Tibial nerve (tissue), 4 donors: ENCODE measurements at regions not wholly inside any gene's neighbourhood (a gene's known extent, or its start where the extent isn't known, plus 50 kb on each side); places are given as distances from the start of the nearest gene placed in this dataset.

Experiments
- DNase-seq, 2 donors: peaks; one replicate each; pipeline ENCODE4 v3.0.0-alpha.2; 2019; ENCODE audit warnings: low spot score in 2 of 2
- H3K27ac ChIP-seq, 4 donors: fragments of 200-600 bp; sonication (generic) in 3 of 4; one replicate each; pipeline ENCODE4 v1.5.1; 2017 to 2019; ENCODE audit warnings: mild to moderate bottlenecking in 1 of 4
- H3K27me3 ChIP-seq, 2 donors: fragments of 200-600 bp; sonication (generic) in 1 of 2; one replicate each; pipeline versions ENCODE4 v1.5.1 to v1.6.0; 2017 to 2019
- H3K36me3 ChIP-seq, 3 donors: fragments of 200-600 bp; sonication (generic); one replicate each; pipeline ENCODE4 v1.5.1; 2018 to 2019
- H3K4me1 ChIP-seq, 4 donors: fragments of 200-600 bp; sonication (generic) in 3 of 4; one replicate each; pipeline ENCODE4 v1.5.1; 2017 to 2019
- H3K4me3 ChIP-seq, 4 donors: fragments of 200-600 bp; sonication (generic) in 3 of 4; one replicate each; pipeline ENCODE4 v1.5.1; 2017 to 2019; ENCODE audit warnings: mild to moderate bottlenecking in 1 of 4, moderate library complexity in 1 of 4
- H3K9me3 ChIP-seq, 4 donors: fragments of 200-600 bp; sonication (generic) in 3 of 4; one replicate each; pipeline ENCODE4 v1.5.1; 2017 to 2019
- CTCF ChIP-seq, 5 experiments: fragments of 200-600 bp in 3 of 5; fragments of 450-650 bp in 2 of 5; sonication (generic) in 3 of 5; IDR thresholded peaks; one replicate each; pipeline ENCODE4 v1.5.1; 2016 to 2019; ENCODE audit warnings: antibody characterized with exemption in 5 of 5, mild to moderate bottlenecking in 3 of 5, moderate library complexity in 2 of 5
- EP300 ChIP-seq, 2 donors: sonication (generic); formaldehyde crosslinking; IDR thresholded peaks; one replicate each; pipeline ENCODE4 v1.6.1; 2017; ENCODE audit warnings: antibody characterized with exemption in 2 of 2, mild to moderate bottlenecking in 1 of 2
- POLR2A ChIP-seq, 2 donors: fragments of 450-650 bp; IDR thresholded peaks; one replicate each; pipeline ENCODE4 v1.6.1; 2017; ENCODE audit warnings: antibody characterized with exemption in 2 of 2, mild to moderate bottlenecking in 2 of 2, moderate library complexity in 2 of 2
- WGBS, 2 donors: methylation state at CpG; one replicate each; pipeline ENCODE4 v1.1.5; 2018; 5-methylcytosine and 5-hydroxymethylcytosine counted together

- no peaks in the 10 kb centered on the region for H3K36me3 ChIP-seq
- H3K27ac ChIP-seq = no peak overlapping the region
- H3K27me3 ChIP-seq = no peaks in the 10 kb centered on the region
- 56 to 64% methylated on average over 3 of the region's 3 CpGs for WGBS, 2 donors
- TF ChIP-seq CTCF (IDR thresholded peaks at IDR 0.05) = no peak
- no peak for TF ChIP-seq POLR2A (IDR thresholded peaks at IDR 0.05)
- TF ChIP-seq EP300 (IDR thresholded peaks at IDR 0.05) = no peak
- no peak for DNase-seq
- no peak overlapping the region for H3K4me3 ChIP-seq
- H3K4me1 ChIP-seq = peaks cover 0 to 14% (median 0%) of the 10 kb centered on the region in 4 donors
- no peaks in the 10 kb centered on the region for H3K9me3 ChIP-seq
Observed at GRCh38 chr5:93926831-93927620, 185.6 kb upstream of the POU5F2 start.

DNA sequence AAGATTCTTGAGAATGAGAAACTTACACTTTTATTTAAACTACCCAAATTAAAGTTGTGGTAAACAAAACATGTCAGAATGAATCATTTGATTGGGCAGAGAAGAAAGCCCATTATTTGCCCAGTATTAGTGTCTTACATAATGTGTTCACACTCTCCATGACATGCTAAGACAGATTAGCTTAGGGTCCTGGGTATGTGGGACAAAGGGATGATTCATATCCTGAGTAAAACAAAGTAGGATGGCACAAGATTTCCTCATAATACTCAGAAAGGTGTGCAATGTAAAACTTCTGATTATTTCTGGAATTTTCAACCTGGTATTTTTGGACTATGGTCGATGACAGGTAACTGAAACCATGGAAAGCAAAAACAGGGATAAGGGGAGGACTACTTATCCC lies 183.9 kb upstream of the POU5F2 start:
- Histone ChIP-seq H3K4me1 (peaks cover 0 to 14% (median 0%) of the 10 kb centered on the region in 4 donors), H3K27me3 (no peaks in the 10 kb centered on the region), H3K27ac (no peak overlapping the region), H3K4me3 (no peak overlapping the region), H3K36me3 (no peaks in the 10 kb centered on the region), H3K9me3 (no peaks in the 10 kb centered on the region)
- no peak for DNase-seq
- TF ChIP-seq EP300 (IDR thresholded peaks at IDR 0.05) = no peak
- no peak for TF ChIP-seq POLR2A (IDR thresholded peaks at IDR 0.05)
- TF ChIP-seq CTCF (IDR thresholded peaks at IDR 0.05) = no peak
- 95% methylated on average over 1 of the region's 1 CpG for WGBS, 2 donors

DNA sequence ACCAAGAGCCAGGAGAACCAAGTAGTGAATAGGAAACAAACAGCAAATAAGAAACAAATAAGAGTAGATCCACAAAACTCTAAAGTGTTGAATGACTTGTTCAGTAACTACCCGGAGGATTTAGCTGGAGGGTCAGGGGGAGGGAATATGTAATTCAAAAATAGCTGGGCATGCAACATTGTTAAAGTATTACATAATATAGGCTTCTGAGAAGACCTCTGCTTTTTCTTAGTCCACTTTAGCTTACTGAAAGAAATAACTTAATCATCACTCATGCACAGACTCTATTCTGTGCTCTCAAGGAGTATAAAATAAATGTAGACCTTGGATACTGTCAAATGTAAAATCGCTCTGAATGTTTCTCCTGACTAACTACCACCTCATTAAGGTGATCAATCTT lies 183.2 kb upstream of the POU5F2 start:
- Histone ChIP-seq H3K4me3 (no peak overlapping the region), H3K36me3 (no peaks in the 10 kb centered on the region), H3K9me3 (no peaks in the 10 kb centered on the region), H3K27me3 (no peaks in the 10 kb centered on the region), H3K4me1 (peaks cover 0 to 14% (median 0%) of the 10 kb centered on the region in 4 donors), H3K27ac (no peak overlapping the region)
- TF ChIP-seq CTCF (IDR thresholded peaks at IDR 0.05) = no peak
- TF ChIP-seq EP300 (IDR thresholded peaks at IDR 0.05) = no peak
- TF ChIP-seq POLR2A (IDR thresholded peaks at IDR 0.05) = no peak
- WGBS, 2 donors = 60 to 72% methylated on average over 2 of the region's 2 CpGs
- DNase-seq = no peak

DNA sequence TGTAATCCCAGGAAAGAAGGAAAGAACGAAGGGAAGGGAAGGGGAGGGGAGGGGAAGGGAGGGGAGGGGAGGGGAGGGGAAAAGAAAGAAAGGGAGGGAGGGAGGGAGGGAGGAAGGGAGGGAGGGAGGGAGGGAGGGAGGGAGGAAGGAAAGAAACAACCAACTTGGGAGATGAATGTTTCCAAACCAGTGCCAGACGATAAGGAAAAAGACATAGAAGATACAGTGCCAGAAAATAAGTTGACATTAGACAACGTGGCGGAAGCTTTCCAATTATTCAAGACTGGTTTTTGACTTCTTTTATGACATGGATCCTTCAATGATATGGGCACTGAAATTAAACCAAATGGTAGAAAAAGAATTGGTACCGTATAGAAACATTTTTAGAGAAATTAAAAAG lies 181.2 kb upstream of the POU5F2 start:
- peaks cover 0 to 13% (median 0%) of the 10 kb centered on the region in 4 donors for H3K4me1 ChIP-seq
- no peak for TF ChIP-seq POLR2A (IDR thresholded peaks at IDR 0.05)
- TF ChIP-seq EP300 (IDR thresholded peaks at IDR 0.05) = no peak
- no peak for TF ChIP-seq CTCF (IDR thresholded peaks at IDR 0.05)
- H3K27ac ChIP-seq = no peak overlapping the region
- 92 to 94% methylated on average over 5 of the region's 5 CpGs for WGBS, 2 donors
- H3K27me3 ChIP-seq = no peaks in the 10 kb centered on the region
- no peaks in the 10 kb centered on the region for H3K9me3 ChIP-seq
- no peak for DNase-seq
- no peaks in the 10 kb centered on the region for H3K36me3 ChIP-seq
- H3K4me3 ChIP-seq = no peak overlapping the region

- no peak overlapping the region for H3K27ac ChIP-seq
- 81 to 86% methylated on average over 2 of the region's 2 CpGs for WGBS, 2 donors
- H3K9me3 ChIP-seq = no peaks in the 10 kb centered on the region
- no peak for DNase-seq
- peaks cover 0 to 3% (median 0%) of the 10 kb centered on the region in 4 donors for H3K4me1 ChIP-seq
- H3K27me3 ChIP-seq = no peaks in the 10 kb centered on the region
- H3K36me3 ChIP-seq = no peaks in the 10 kb centered on the region
- TF ChIP-seq EP300 (IDR thresholded peaks at IDR 0.05) (no peak), CTCF (IDR thresholded peaks at IDR 0.05) (no peak), POLR2A (IDR thresholded peaks at IDR 0.05) (no peak)
- H3K4me3 ChIP-seq = no peak overlapping the region
Observed at GRCh38 chr5:93921001-93921400, 179.6 kb upstream of the POU5F2 start.
